Spleen (tissue), 7 donors: ENCODE measurements at regions not wholly inside any gene's neighbourhood (a gene's known extent, or its start where the extent isn't known, plus 50 kb on each side); places are given as distances from the start of the nearest gene placed in this dataset.

Experiments
- CTCF ChIP-seq, 11 experiments: fragments of 200-600 bp in 7 of 11; fragments of 450-650 bp in 4 of 11; sonication (generic) in 4 of 11; IDR thresholded peaks in 8 of 11; conservative IDR thresholded peaks in 3 of 11; 1 replicate in 7 of 11; 2 replicates in 4 of 11; pipeline versions ENCODE4 v1.4.0 to v1.8.0; 2016 to 2021; ENCODE audit warnings: antibody characterized with exemption in 11 of 11, inconsistent platforms in 4 of 11, mild to moderate bottlenecking in 1 of 11
- POLR2AphosphoS5 ChIP-seq, 3 donors: sonication (generic); formaldehyde crosslinking; IDR thresholded peaks; one replicate each; pipeline ENCODE4 v1.5.1; 2017; ENCODE audit warnings: antibody characterized with exemption in 3 of 3
- donor health status: DM: no; HTN: no; CAD: no; lungs with moderate emphysema.
- donor health status: DM: no; HTN: no; CAD: no.
- donor health status: DM: no; HTN: no; CAD: no.

GRCh38 chr3:23112491-23112890 lies 90.6 kb upstream of the UBE2E2 start:
- TF ChIP-seq CTCF (IDR thresholded peaks at IDR 0.05 in 8 of 11, conservative IDR thresholded peaks at IDR 0.05 in 3 of 11) = no peak
- no peak for TF ChIP-seq POLR2AphosphoS5 (IDR thresholded peaks at IDR 0.05)
